HepG2 (cell line): ENCODE measurements at regions not wholly inside any gene's neighbourhood (a gene's known extent, or its start where the extent isn't known, plus 50 kb on each side); places are given as distances from the start of the nearest gene placed in this dataset.

Experiments
- ATAC-seq: fragments of 200-7000 bp; cut with Tn5 transposase; 3 replicates; pipeline ENCODE4 v1.9.1; 2020; ENCODE audit warnings: mild to moderate bottlenecking, moderate library complexity
- BruUV-seq: library from RNA; stranded (reverse); fragments of 400-500 nt; replicated peaks from 2 replicates; lab custom pipeline; 2021; lab: Mats Ljungman, UMichigan
- CTCF ChIA-PET: fragments of 300-600 bp; formaldehyde crosslinking; extraction: SDS; loops from one replicate; lab custom pipeline; 2021; ENCODE audit warnings: low total read pairs, inconsistent platforms, low intra/inter-chr PET ratio; lab: Yijun Ruan, JAX
- POLR2A ChIA-PET: fragments of 350-600 bp; sonication (Branson Sonifier 250); formaldehyde crosslinking; loops from one replicate; lab custom pipeline; 2020; ENCODE audit warnings: antibody characterized with exemption, inconsistent platforms; lab: Yijun Ruan, JAX
- DNase-seq: peaks from one replicate; pipeline ENCODE4 v3.0.0-alpha.2; 2015; ENCODE audit warnings: low spot score
- FAIRE-seq: peaks from 3 replicates; lab custom pipeline; 2011; peaks lifted over from hg19 to GRCh38; lab: Jason Lieb, UNC
- H2AFZ ChIP-seq: one replicate; pipeline ENCODE4 v1.6.1; 2011; ENCODE audit warnings: low read length, inconsistent platforms
- H3K27ac ChIP-seq: fragments of 300-600 bp; 3 replicates; pipeline ENCODE4 v1.8.0; 2011; ENCODE audit warnings: mixed run types, mild to moderate bottlenecking, mixed read lengths, low read length, inconsistent platforms; ENCODE audit not compliant: insufficient read depth; ENCODE audit errors: extremely low read length
- H3K27me3 ChIP-seq, 2 experiments: fragments of 200-600 bp in 1 of 2; 2 replicates in 1 of 2; 3 replicates in 1 of 2; pipeline versions ENCODE4 v1.6.0 to v1.8.0; 2011; ENCODE audit warnings: low read length in 2 of 2, mild to moderate bottlenecking in 2 of 2, moderate library complexity in 2 of 2, inconsistent platforms in 1 of 2; ENCODE audit not compliant: insufficient read depth in 2 of 2, control insufficient read depth in 1 of 2
- H3K36me3 ChIP-seq, 2 experiments: fragments of 200-600 bp in 1 of 2; replicated peaks in 1 of 2; 2 replicates in 1 of 2; 3 replicates in 1 of 2; pipeline versions ENCODE4 v1.5.1 to v1.8.0; 2011; ENCODE audit warnings: low read length in 2 of 2, inconsistent platforms in 1 of 2; ENCODE audit not compliant: insufficient read depth in 2 of 2, control insufficient read depth in 1 of 2
- H3K4me1 ChIP-seq: 2 replicates; pipeline ENCODE4 v1.5.1; 2012; ENCODE audit warnings: low read length, inconsistent platforms; ENCODE audit not compliant: insufficient read depth
- H3K4me2 ChIP-seq: 2 replicates; pipeline ENCODE4 v1.6.0; 2011; ENCODE audit warnings: low read depth, low read length, inconsistent platforms
- H3K4me3 ChIP-seq, 3 experiments: fragments of 200-600 bp in 1 of 3; sonication (generic), shearing (Covaris generic) in 1 of 3; replicated peaks in 1 of 3; 2 replicates each; pipeline ENCODE4 v1.5.1; 2011 to 2016; ENCODE audit warnings: low read length in 3 of 3, inconsistent platforms in 2 of 3, low read depth in 2 of 3, mild to moderate bottlenecking in 2 of 3, control low read depth in 1 of 3, mixed read lengths in 1 of 3; ENCODE audit not compliant: insufficient read depth in 1 of 3
- H3K79me2 ChIP-seq: one replicate; pipeline ENCODE4 v1.6.1; 2011; ENCODE audit warnings: low read length, inconsistent platforms; ENCODE audit not compliant: insufficient read depth
- H3K9ac ChIP-seq: 2 replicates; pipeline ENCODE4 v1.6.0; 2011; ENCODE audit warnings: mild to moderate bottlenecking, low read depth, low read length, inconsistent platforms; ENCODE audit not compliant: insufficient read depth
- H3K9me3 ChIP-seq: 2 replicates; pipeline ENCODE4 v1.5.1; 2012; ENCODE audit warnings: mild to moderate bottlenecking, low read length
- H4K20me1 ChIP-seq: 2 replicates; pipeline ENCODE4 v1.6.0; 2011; ENCODE audit warnings: inconsistent platforms, mild to moderate bottlenecking, low read length, moderate library complexity; ENCODE audit not compliant: insufficient read depth
- BCL6 ChIP-seq: IDR thresholded peaks from 2 replicates; pipeline ENCODE4 v1.6.1; 2016; ENCODE audit warnings: missing genetic modification reagents, missing compliant biosample characterization
- CAMTA2 ChIP-seq: sonication (generic); formaldehyde crosslinking; IDR thresholded peaks from 2 replicates; pipeline ENCODE4 v1.4.0; 2020; ENCODE audit warnings: mild to moderate bottlenecking, missing genetic modification reagents, borderline replicate concordance
- EHMT2 ChIP-seq: fragments of 200-600 bp; sonication (generic); IDR thresholded peaks from 2 replicates; pipeline ENCODE4 v1.7.0; 2017; ENCODE audit warnings: antibody characterized with exemption, low read depth, low read length, borderline replicate concordance
- FOSL2 ChIP-seq: sonication (generic); formaldehyde crosslinking; IDR thresholded peaks from 2 replicates; pipeline ENCODE4 v1.4.0; 2020; ENCODE audit warnings: missing genetic modification reagents
- HMG20A ChIP-seq: IDR thresholded peaks from 2 replicates; pipeline ENCODE4 v1.6.1; 2016; ENCODE audit warnings: borderline replicate concordance
- KLF11 ChIP-seq: IDR thresholded peaks from 2 replicates; pipeline ENCODE4 v1.6.1; 2016; ENCODE audit warnings: missing compliant biosample characterization
- KMT2A ChIP-seq: sonication (generic); formaldehyde crosslinking; IDR thresholded peaks from 2 replicates; pipeline ENCODE4 v1.4.0; 2020; ENCODE audit warnings: missing genetic modification reagents
- PAXIP1 ChIP-seq: sonication (generic); formaldehyde crosslinking; conservative IDR thresholded peaks from 2 replicates; pipeline ENCODE4 v1.4.0; 2020; ENCODE audit warnings: mild to moderate bottlenecking, missing genetic modification reagents, moderate library complexity
- PHB2 ChIP-seq: fragments of 450-650 bp; IDR thresholded peaks from 2 replicates; pipeline ENCODE4 v1.6.1; 2018; ENCODE audit not compliant: partially characterized antibody
- THAP9 ChIP-seq: sonication (generic); formaldehyde crosslinking; IDR thresholded peaks from 2 replicates; pipeline ENCODE4; 2020; ENCODE audit warnings: missing genetic modification reagents, mild to moderate bottlenecking, borderline replicate concordance
- ZC3H13 ChIP-seq: sonication (generic); formaldehyde crosslinking; IDR thresholded peaks from 2 replicates; pipeline ENCODE4 v1.8.1; 2023; ENCODE audit warnings: mild to moderate bottlenecking, missing genetic modification reagents, moderate library complexity
- ZNF331 ChIP-seq: sonication (generic); formaldehyde crosslinking; IDR thresholded peaks from 2 replicates; pipeline ENCODE4 v1.4.0; 2020; ENCODE audit warnings: missing genetic modification reagents
- ZNF552 ChIP-seq: sonication (generic); formaldehyde crosslinking; IDR thresholded peaks from 2 replicates; pipeline ENCODE4 v1.9.0; 2022; ENCODE audit warnings: missing genetic modification reagents, mild to moderate bottlenecking, borderline replicate concordance
- ZNF644 ChIP-seq: IDR thresholded peaks from 2 replicates; pipeline ENCODE4 v1.6.1; 2016; ENCODE audit warnings: low read depth
- WGBS: methylation state at CpG from one replicate; pipeline ENCODE4 v1.1.6; 2017; ENCODE audit warnings: low lambda C conversion rate; 5-methylcytosine and 5-hydroxymethylcytosine counted together
- in situ Hi-C: cut with HindIII; loops from 2 replicates; pipeline ENCODE4 v1.10.0; 2017; ENCODE audit warnings: low pct_unique_long_range_greater_than_20kb; ENCODE audit not compliant: extremely low pct_ligation_motif_present
- intact Hi-C: fragments of 100-400 bp; cut with micrococcal nuclease; formaldehyde crosslinking; loops from one replicate; pipeline ENCODE4 v1.10.0; 2022; ENCODE audit not compliant: unreplicated experiment

GRCh38 chr2:175647058-175647457 is 355.0 kb downstream of the LNPK start:
- ChIA-PET POLR2A (no interaction called here), CTCF (no interaction called here)
- Histone ChIP-seq H3K9me3 (peaks cover 17% of the 10 kb centered on the region), H3K27ac (no peak overlapping the region), H3K36me3 (no peaks in the 10 kb centered on the region; a peak in 2 of 5 replicates), H3K4me1 (no peaks in the 10 kb centered on the region), H3K9ac (no peak overlapping the region), H3K4me2 (no peak overlapping the region), H4K20me1 (no peaks in the 10 kb centered on the region), H3K79me2 (no peaks in the 10 kb centered on the region), H3K4me3 (no peak overlapping the region), H3K27me3 (no peaks in the 10 kb centered on the region), H2AFZ (no peak overlapping the region)
- FAIRE-seq, result no peak
- intact Hi-C loops (no loop called here), in situ Hi-C loops (no loop called here)
- BruUV-seq, result no TSS peak
- no peak for ATAC-seq
- TF ChIP-seq ZNF644 (CRISPR knock-in tag) (no peak), ZC3H13 (CRISPR knock-in tag) (no peak), KMT2A (no peak)
- WGBS, result 85% methylated on average over 2 of the region's 2 CpGs
- no peak for DNase-seq

GRCh38 chr2:175640655-175641054 is 361.4 kb downstream of the LNPK start:
- CTCF ChIA-PET, result no interaction called here
- peak; percentile 98 for ATAC-seq
- POLR2A ChIA-PET, result interaction anchor here (1.0 to 1.4 kb wide), 3 partner anchors 10 to 47 kb away, joined by 4 to 6 read pairs (median 4); no protein-coding TSS in a partner anchor
- TF ChIP-seq HMG20A (CRISPR knock-in tag), result 0 out of 2 replicates have a peak, but pooled peaks have one; percentile 25
- TF ChIP-seq PAXIP1 (CRISPR knock-in tag), result 0 out of 2 replicates have a peak, but pooled peaks have one; percentile 24
- no peak for TF ChIP-seq THAP9
- no peak for TF ChIP-seq PHB2
- peak; percentile 66; the same call in 1 of the 2 replicates for TF ChIP-seq EHMT2
- no peak for TF ChIP-seq ZNF552 (CRISPR knock-in tag)
- no peak for TF ChIP-seq KLF11 (CRISPR knock-in tag)
- TF ChIP-seq FOSL2 (CRISPR knock-in tag), result no peak
- TF ChIP-seq BCL6, result no peak
- TF ChIP-seq CAMTA2 (CRISPR knock-in tag), result no peak
- 0 out of 2 replicates have a peak, but pooled peaks have one; percentile 24 for TF ChIP-seq ZNF331 (CRISPR knock-in tag)

More at GRCh38 chr2:175640655-175641054, 361.4 kb downstream of the LNPK start:
- Histone ChIP-seq H3K36me3 (no peaks in the 10 kb centered on the region; a peak in 2 of 5 replicates), H2AFZ (no peak overlapping the region), H3K79me2 (no peaks in the 10 kb centered on the region), H3K4me2 (peak overlapping the region; percentile 14), H4K20me1 (no peaks in the 10 kb centered on the region), H3K9me3 (no peaks in the 10 kb centered on the region), H3K4me3 (no peak overlapping the region), H3K27ac (peak overlapping the region; percentile 9), H3K27me3 (no peaks in the 10 kb centered on the region), H3K9ac (no peak overlapping the region), H3K4me1 (peaks cover 18% of the 10 kb centered on the region)
- in situ Hi-C loops, result no loop called here
- BruUV-seq, result no TSS peak
- peak; percentile 62 for FAIRE-seq
- intact Hi-C loops, result no loop called here
- DNase-seq, result peak; percentile 56
- 33% methylated on average over 2 of the region's 2 CpGs for WGBS
